NCI-H345 treated with DMSO at 0.1 percent for 48 hours (cell line): ENCODE measurements at regions not wholly inside any gene's neighbourhood (a gene's known extent, or its start where the extent isn't known, plus 50 kb on each side); places are given as distances from the start of the nearest gene placed in this dataset.

ENCODE experiments used
- DNase-seq: peaks from one replicate; lab custom pipeline; 2025; ENCODE audit not compliant: unreplicated experiment; lab: John Stamatoyannopoulos, UW

GRCh38 chr18:57202881-57203280 lies 56.0 kb downstream of the BOD1L2 start:
- no peak for DNase-seq

- no peak for DNase-seq
These were observed 58.8 kb downstream of the BOD1L2 start for GRCh38 chr18:57205641-57206040.

GRCh38 chr18:57207124-57207916 lies 60.4 kb downstream of the BOD1L2 start:
- DNase-seq, result no peak

- DNase-seq, result no peak
These were observed 61.2 kb downstream of the BOD1L2 start for GRCh38 chr18:57208047-57208446.

- peak; percentile 71 for DNase-seq
These were observed 62.8 kb downstream of the BOD1L2 start for GRCh38 chr18:57209713-57210106.

- no peak for DNase-seq
These were observed 63.3 kb downstream of the BOD1L2 start for GRCh38 chr18:57210107-57210715.

GRCh38 chr18:57210716-57211411 lies 64.0 kb downstream of the BOD1L2 start:
- no peak for DNase-seq

- DNase-seq, result no peak
These were observed 64.5 kb downstream of the BOD1L2 start for GRCh38 chr18:57211412-57211750.

- DNase-seq, result no peak
These were observed 64.9 kb downstream of the BOD1L2 start for GRCh38 chr18:57211776-57212175.

GRCh38 chr18:57212678-57213077 lies 65.8 kb downstream of the BOD1L2 start:
- DNase-seq, result no peak

- DNase-seq, result no peak
These were observed 68.1 kb downstream of the BOD1L2 start for GRCh38 chr18:57214976-57215375.

- DNase-seq, result no peak
These were observed 71.4 kb downstream of the BOD1L2 start for GRCh38 chr18:57218281-57218680.

- no peak for DNase-seq
These were observed 73.1 kb downstream of the BOD1L2 start for GRCh38 chr18:57219964-57220363.

- DNase-seq, result no peak
These were observed 73.6 kb downstream of the BOD1L2 start for GRCh38 chr18:57220480-57220879.

- no peak for DNase-seq
These were observed 74.1 kb downstream of the BOD1L2 start for GRCh38 chr18:57220930-57221483.

GRCh38 chr18:57223144-57223870 lies 76.4 kb downstream of the BOD1L2 start:
- DNase-seq, result no peak

GRCh38 chr18:57230861-57231585 lies 84.1 kb downstream of the BOD1L2 start:
- DNase-seq, result no peak

GRCh38 chr18:57231864-57232263 lies 85.0 kb downstream of the BOD1L2 start:
- no peak for DNase-seq

GRCh38 chr18:57234346-57234745 lies 87.5 kb downstream of the BOD1L2 start:
- DNase-seq, result no peak

- no peak for DNase-seq
These were observed 95.0 kb downstream of the BOD1L2 start for GRCh38 chr18:57241869-57242268.

GRCh38 chr18:57242285-57242684 lies 95.4 kb downstream of the BOD1L2 start:
- no peak for DNase-seq
